GM18951 (cell line): ENCODE measurements at regions not wholly inside any gene's neighbourhood (a gene's known extent, or its start where the extent isn't known, plus 50 kb on each side); places are given as distances from the start of the nearest gene placed in this dataset.
"Not testable (repeated sequence)": the region's sequence is repeated elsewhere in the genome, so short reads cannot be mapped to it uniquely, and the experiment has no call there.

Experiments used
- POLR2A ChIP-seq: IDR thresholded peaks from 4 replicates; pipeline ENCODE4 v1.6.1; 2011; ENCODE audit warnings: mild to moderate bottlenecking; ENCODE audit not compliant: insufficient read length, insufficient read depth; ENCODE audit errors: extremely low read depth
- in situ Hi-C: fragments of 300-500 bp; cut with MboI; formaldehyde crosslinking; loops from one replicate; pipeline ENCODE4 v1.12.0; 2022; ENCODE audit warnings: low sequenced_read_pairs, mixed read lengths, inconsistent platforms; ENCODE audit not compliant: unreplicated experiment

GRCh38 chr5:34409373-34409772, 246.8 kb upstream of the RAI14 start:
- in situ Hi-C loops = no loop called here
- no peak for TF ChIP-seq POLR2A

- in situ Hi-C loops = no loop called here
- TF ChIP-seq POLR2A = no peak
Observed at GRCh38 chr5:34410411-34411139, 245.6 kb upstream of the RAI14 start.

GRCh38 chr5:34411470-34412346, 244.4 kb upstream of the RAI14 start:
- in situ Hi-C loops = no loop called here
- no peak for TF ChIP-seq POLR2A

GRCh38 chr5:34412736-34413135, 243.4 kb upstream of the RAI14 start:
- in situ Hi-C loops = no loop called here
- TF ChIP-seq POLR2A = no peak

- no peak for TF ChIP-seq POLR2A
- in situ Hi-C loops = no loop called here
Observed at GRCh38 chr5:34415559-34416198, 240.4 kb upstream of the RAI14 start.

GRCh38 chr5:34416501-34417008, 239.6 kb upstream of the RAI14 start:
- in situ Hi-C loops = no loop called here
- TF ChIP-seq POLR2A = no peak

GRCh38 chr5:34420191-34420590, 235.9 kb upstream of the RAI14 start:
- in situ Hi-C loops = not testable (repeated sequence)

- no peak for TF ChIP-seq POLR2A
- in situ Hi-C loops = loop anchor here (25.0 kb wide), 1 partner anchor 150 kb away; no protein-coding TSS in a partner anchor
Observed at GRCh38 chr5:34436761-34437501, 219.2 kb upstream of the RAI14 start.

GRCh38 chr5:34439601-34440000, 216.5 kb upstream of the RAI14 start:
- no peak for TF ChIP-seq POLR2A
- in situ Hi-C loops = loop anchor here (25.0 kb wide), 1 partner anchor 152 kb away; no protein-coding TSS in a partner anchor

- in situ Hi-C loops = loop anchor here (25.0 kb wide), 1 partner anchor 154 kb away; no protein-coding TSS in a partner anchor
Observed at GRCh38 chr5:34441767-34442166, 214.4 kb upstream of the RAI14 start.

- TF ChIP-seq POLR2A = no peak
- in situ Hi-C loops = loop anchor here (25.0 kb wide), 1 partner anchor 160 kb away; no protein-coding TSS in a partner anchor
Observed at GRCh38 chr5:34447424-34447823, 208.7 kb upstream of the RAI14 start.

- in situ Hi-C loops = loop anchor here (25.0 kb wide), 2 partner anchors 162 to 1012 kb away; partner anchors contain the start of gene TARS1
- no peak for TF ChIP-seq POLR2A
Observed at GRCh38 chr5:34449639-34450038, 206.5 kb upstream of the RAI14 start.
